ENCODE measurements at regions not wholly inside any gene's neighbourhood (a gene's known extent, or its start where the extent isn't known, plus 50 kb on each side); places are given as distances from the start of the nearest gene placed in this dataset.

DNA sequence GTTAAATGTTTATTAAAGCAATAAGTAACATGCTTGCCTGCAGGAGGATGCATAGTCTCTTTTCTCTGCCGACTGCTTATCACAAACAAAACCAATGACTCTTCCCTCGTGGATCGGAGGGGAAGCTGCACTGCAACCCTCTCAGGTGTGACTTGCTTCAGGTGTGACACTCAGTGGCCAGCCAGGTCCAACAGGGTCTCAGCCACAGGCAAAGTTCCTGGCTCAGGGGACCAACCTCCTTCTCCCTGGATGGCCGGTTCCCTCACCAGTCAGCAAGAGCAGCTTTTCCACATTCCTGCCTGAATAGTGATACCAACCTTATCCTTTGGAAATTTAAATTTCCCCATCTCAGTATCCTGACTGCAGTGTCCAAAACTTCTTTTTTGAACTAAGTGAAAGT is 383.5 kb downstream of the CMPK2 start:
- TF ChIP-seq, protein P1, sequence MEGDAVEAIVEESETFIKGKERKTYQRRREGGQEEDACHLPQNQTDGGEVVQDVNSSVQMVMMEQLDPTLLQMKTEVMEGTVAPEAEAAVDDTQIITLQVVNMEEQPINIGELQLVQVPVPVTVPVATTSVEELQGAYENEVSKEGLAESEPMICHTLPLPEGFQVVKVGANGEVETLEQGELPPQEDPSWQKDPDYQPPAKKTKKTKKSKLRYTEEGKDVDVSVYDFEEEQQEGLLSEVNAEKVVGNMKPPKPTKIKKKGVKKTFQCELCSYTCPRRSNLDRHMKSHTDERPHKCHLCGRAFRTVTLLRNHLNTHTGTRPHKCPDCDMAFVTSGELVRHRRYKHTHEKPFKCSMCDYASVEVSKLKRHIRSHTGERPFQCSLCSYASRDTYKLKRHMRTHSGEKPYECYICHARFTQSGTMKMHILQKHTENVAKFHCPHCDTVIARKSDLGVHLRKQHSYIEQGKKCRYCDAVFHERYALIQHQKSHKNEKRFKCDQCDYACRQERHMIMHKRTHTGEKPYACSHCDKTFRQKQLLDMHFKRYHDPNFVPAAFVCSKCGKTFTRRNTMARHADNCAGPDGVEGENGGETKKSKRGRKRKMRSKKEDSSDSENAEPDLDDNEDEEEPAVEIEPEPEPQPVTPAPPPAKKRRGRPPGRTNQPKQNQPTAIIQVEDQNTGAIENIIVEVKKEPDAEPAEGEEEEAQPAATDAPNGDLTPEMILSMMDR (IDR thresholded peaks at IDR 0.05), result no peak
- TF ChIP-seq POLR2A (IDR thresholded peaks at IDR 0.05; ENCODE audit: low read depth) (no peak), EP300 (IDR thresholded peaks at IDR 0.05) (no peak)
